ENCODE measurements at regions not wholly inside any gene's neighbourhood (a gene's known extent, or its start where the extent isn't known, plus 50 kb on each side); places are given as distances from the start of the nearest gene placed in this dataset.

DNA sequence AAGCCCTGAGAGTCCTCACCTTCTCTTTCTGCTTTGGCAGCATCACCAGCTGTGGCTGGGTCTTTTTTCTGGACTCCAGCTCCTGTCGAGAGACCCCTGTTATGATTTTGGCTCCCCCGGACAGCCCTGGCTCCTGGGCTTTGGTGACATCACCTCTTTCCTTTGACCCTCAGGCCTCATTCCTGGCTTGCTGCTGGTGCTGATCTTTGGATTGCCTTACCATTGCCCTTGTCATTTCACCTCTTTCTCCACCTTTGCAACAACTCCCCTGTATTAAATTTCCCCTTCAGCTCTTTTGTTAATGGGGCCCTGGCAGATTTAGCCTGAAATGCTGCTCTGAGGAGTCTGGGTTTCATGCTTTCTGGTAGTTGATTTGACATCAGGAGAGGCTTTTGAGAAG is 322.8 kb downstream of the ZSWIM6 start:
- no peak for DNase-seq (ENCODE audit: low read depth)
- TF ChIP-seq, protein P1, sequence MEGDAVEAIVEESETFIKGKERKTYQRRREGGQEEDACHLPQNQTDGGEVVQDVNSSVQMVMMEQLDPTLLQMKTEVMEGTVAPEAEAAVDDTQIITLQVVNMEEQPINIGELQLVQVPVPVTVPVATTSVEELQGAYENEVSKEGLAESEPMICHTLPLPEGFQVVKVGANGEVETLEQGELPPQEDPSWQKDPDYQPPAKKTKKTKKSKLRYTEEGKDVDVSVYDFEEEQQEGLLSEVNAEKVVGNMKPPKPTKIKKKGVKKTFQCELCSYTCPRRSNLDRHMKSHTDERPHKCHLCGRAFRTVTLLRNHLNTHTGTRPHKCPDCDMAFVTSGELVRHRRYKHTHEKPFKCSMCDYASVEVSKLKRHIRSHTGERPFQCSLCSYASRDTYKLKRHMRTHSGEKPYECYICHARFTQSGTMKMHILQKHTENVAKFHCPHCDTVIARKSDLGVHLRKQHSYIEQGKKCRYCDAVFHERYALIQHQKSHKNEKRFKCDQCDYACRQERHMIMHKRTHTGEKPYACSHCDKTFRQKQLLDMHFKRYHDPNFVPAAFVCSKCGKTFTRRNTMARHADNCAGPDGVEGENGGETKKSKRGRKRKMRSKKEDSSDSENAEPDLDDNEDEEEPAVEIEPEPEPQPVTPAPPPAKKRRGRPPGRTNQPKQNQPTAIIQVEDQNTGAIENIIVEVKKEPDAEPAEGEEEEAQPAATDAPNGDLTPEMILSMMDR (IDR thresholded peaks at IDR 0.05; ENCODE audit: low read depth, low read length, missing control alignments), result no peak
- H3K4me3 ChIP-seq (ENCODE audit: low read depth, low read length), result no peak overlapping the region
- in situ Hi-C loops (cut with HindIII; ENCODE audit: low sequenced_read_pairs), result no loop called here

DNA sequence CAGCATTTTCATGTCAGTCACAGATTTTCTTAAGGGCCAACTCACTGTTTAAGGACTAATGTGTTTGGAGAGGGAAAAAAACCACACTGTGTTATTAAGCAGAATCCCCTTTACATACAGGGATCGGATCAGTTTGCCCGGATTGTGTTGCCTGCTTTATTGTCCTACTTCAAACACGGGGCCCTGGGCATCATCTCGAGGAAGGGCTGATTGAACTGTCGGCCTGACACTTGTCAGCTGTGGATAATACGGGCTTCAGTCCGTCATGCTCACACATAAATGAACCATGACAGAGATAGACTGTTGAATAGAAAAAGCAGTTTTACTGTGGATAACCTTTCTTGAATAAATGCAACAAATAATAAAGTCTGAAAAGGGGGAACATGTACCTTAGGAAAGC is 325.0 kb downstream of the ZSWIM6 start:
- no peak for DNase-seq (ENCODE audit: low read depth)
- in situ Hi-C loops (cut with HindIII; ENCODE audit: low sequenced_read_pairs), result no loop called here
- no peak overlapping the region for H3K4me3 ChIP-seq (ENCODE audit: low read depth, low read length)
- TF ChIP-seq, protein P1 (IDR thresholded peaks at IDR 0.05; ENCODE audit: low read depth, low read length, missing control alignments), result no peak

DNA sequence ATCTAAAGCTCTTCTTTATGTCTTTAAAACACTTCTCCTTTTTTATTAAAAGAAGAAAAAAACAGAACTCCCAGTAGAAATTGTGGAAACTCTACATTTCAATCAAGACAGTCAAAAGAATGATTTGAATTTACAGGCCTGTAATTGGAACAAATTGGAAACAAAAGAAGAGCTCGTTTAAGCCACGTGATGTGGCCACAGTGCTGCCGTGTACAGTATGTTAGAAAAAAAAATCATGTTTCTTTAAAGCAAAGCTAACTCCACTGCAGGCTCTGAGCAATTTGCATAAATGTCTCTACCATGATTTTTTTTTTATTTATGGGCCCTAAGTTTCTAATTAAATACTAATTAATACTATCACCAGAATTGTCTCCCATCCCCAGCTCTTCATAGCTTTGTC is 325.6 kb downstream of the ZSWIM6 start:
- no peak for DNase-seq (ENCODE audit: low read depth)
- TF ChIP-seq, protein P1 (IDR thresholded peaks at IDR 0.05; ENCODE audit: low read depth, low read length, missing control alignments), result no peak
- H3K4me3 ChIP-seq (ENCODE audit: low read depth, low read length), result no peak overlapping the region
- in situ Hi-C loops (cut with HindIII; ENCODE audit: low sequenced_read_pairs), result no loop called here

DNA sequence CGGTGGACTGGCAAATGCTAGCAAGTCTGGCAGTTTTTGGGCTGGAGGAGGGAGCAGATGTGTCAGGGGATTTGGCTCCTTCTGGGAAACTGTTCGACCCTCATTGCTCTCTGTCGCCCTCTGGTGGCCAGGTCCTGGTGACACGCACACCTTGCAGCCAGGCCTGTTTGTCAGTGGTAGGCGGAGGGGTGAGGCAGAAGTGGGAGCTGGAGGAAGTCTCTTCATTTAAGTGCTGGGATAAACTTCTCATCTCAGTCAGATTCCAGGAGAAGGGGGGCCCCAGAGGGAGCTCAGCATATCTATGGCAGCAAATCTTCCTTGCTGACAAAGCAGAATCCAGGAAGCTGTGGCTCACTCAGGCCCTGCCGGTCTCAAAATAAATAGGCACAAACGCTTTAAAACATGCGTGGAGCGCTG is 326.5 kb downstream of the ZSWIM6 start:
- in situ Hi-C loops (cut with HindIII; ENCODE audit: low sequenced_read_pairs), result no loop called here
- H3K4me3 ChIP-seq (ENCODE audit: low read depth, low read length), result no peak overlapping the region
- peak; percentile 60 for DNase-seq (ENCODE audit: low read depth)
- TF ChIP-seq, protein P1 (IDR thresholded peaks at IDR 0.05; ENCODE audit: low read depth, low read length, missing control alignments), result peak; percentile 90

DNA sequence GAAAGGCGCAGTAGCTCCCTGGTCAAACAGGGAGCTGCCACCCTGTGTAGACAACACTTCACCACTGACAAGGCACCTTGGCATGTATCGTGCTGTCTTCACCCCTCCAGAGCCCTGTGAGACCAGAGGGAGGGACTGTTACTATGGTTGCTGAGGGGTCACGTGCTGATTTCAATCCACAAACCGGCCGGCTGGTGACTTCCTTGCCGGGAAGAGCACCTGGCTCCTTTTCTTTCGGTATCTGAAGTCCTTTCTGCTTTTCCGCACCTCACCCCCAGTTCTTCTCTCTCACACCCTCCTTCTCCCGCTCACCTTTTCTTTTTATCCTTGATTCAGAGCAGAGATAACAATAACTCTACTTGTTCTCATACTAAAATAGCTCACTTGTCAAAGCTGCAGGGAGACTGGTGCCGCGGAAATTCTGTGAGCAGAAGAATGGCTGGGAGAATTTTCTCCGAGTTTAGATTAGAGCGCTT is 327.2 kb downstream of the ZSWIM6 start:
- TF ChIP-seq, protein P1 (IDR thresholded peaks at IDR 0.05; ENCODE audit: low read depth, low read length, missing control alignments), result no peak
- in situ Hi-C loops (cut with HindIII; ENCODE audit: low sequenced_read_pairs), result no loop called here
- H3K4me3 ChIP-seq (ENCODE audit: low read depth, low read length), result no peak overlapping the region
- DNase-seq (ENCODE audit: low read depth), result no peak

DNA sequence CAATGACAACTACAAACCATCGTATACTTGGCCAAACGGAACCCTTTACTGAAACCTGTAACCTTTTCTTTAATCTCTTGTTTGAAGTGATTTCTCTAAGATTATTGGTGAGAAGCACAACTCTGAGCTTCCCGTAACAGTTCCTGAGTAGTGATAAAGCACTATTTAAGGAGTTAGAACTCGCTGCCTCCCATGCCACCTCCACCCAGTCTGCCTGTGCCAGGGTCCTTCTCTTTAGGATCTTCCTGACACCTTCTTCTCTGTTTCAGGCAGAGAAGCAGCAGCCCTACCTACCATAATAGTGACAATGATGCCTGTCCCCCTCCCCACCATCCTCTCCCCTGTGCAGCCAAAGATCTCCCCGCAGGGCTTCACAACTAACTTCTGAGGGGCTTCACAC is 330.6 kb downstream of the ZSWIM6 start:
- H3K4me3 ChIP-seq (ENCODE audit: low read depth, low read length), result no peak overlapping the region
- TF ChIP-seq, protein P1 (IDR thresholded peaks at IDR 0.05; ENCODE audit: low read depth, low read length, missing control alignments), result no peak
- DNase-seq (ENCODE audit: low read depth), result no peak
- in situ Hi-C loops (cut with HindIII; ENCODE audit: low sequenced_read_pairs), result no loop called here
